ENCODE measurements at regions not wholly inside any gene's neighbourhood (a gene's known extent, or its start where the extent isn't known, plus 50 kb on each side); places are given as distances from the start of the nearest gene placed in this dataset.

DNA sequence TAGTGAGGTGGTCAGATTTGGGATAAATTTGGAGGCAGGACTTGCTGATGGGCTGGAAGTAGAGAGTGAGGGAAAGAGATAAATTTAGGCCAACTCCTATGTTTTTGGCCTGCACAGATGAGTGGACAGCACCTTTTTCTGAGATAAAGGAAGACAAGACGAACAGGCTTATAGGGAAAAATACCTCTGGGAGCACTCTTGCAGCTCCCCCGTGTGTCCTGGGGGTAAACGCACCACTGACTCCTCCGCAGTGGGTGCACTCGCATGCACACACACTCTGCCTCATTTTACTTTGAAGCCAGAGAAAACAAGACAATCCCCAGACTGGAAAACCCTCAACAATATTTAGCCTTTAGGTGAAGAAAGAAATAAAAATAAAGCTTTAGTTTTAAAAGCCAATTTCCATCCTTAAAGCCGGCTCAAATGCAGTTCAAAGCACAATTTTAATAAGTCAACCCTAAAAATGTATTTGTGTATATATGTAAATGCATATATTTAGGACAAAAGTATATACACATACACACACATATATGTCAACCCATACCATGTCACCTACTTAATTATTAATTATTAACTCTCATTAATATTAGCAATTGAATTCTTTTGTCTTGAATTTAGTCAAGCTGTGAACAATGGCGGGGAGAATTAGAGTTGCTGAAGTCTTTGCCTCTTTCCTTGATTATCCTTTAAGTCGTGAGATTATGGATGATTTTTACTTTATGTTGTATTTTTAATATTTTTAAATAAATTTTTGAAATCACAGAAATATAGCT is 341.8 kb downstream of the ZNF326 start:
- TF ChIP-seq, protein P1, sequence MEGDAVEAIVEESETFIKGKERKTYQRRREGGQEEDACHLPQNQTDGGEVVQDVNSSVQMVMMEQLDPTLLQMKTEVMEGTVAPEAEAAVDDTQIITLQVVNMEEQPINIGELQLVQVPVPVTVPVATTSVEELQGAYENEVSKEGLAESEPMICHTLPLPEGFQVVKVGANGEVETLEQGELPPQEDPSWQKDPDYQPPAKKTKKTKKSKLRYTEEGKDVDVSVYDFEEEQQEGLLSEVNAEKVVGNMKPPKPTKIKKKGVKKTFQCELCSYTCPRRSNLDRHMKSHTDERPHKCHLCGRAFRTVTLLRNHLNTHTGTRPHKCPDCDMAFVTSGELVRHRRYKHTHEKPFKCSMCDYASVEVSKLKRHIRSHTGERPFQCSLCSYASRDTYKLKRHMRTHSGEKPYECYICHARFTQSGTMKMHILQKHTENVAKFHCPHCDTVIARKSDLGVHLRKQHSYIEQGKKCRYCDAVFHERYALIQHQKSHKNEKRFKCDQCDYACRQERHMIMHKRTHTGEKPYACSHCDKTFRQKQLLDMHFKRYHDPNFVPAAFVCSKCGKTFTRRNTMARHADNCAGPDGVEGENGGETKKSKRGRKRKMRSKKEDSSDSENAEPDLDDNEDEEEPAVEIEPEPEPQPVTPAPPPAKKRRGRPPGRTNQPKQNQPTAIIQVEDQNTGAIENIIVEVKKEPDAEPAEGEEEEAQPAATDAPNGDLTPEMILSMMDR (IDR thresholded peaks at IDR 0.05) = no peak
- TF ChIP-seq RELA (CRISPR knock-in tag; IDR thresholded peaks at IDR 0.05; ENCODE audit: borderline replicate concordance) = no peak
- no peak for TF ChIP-seq FOXP4 (CRISPR knock-in tag; IDR thresholded peaks at IDR 0.05)
- TF ChIP-seq NFYB (CRISPR knock-in tag; conservative IDR thresholded peaks at IDR 0.05; ENCODE audit: low read depth) = no peak
- TF ChIP-seq PRDM15 (CRISPR knock-in tag; IDR thresholded peaks at IDR 0.05) = no peak
- TF ChIP-seq, protein P2, sequence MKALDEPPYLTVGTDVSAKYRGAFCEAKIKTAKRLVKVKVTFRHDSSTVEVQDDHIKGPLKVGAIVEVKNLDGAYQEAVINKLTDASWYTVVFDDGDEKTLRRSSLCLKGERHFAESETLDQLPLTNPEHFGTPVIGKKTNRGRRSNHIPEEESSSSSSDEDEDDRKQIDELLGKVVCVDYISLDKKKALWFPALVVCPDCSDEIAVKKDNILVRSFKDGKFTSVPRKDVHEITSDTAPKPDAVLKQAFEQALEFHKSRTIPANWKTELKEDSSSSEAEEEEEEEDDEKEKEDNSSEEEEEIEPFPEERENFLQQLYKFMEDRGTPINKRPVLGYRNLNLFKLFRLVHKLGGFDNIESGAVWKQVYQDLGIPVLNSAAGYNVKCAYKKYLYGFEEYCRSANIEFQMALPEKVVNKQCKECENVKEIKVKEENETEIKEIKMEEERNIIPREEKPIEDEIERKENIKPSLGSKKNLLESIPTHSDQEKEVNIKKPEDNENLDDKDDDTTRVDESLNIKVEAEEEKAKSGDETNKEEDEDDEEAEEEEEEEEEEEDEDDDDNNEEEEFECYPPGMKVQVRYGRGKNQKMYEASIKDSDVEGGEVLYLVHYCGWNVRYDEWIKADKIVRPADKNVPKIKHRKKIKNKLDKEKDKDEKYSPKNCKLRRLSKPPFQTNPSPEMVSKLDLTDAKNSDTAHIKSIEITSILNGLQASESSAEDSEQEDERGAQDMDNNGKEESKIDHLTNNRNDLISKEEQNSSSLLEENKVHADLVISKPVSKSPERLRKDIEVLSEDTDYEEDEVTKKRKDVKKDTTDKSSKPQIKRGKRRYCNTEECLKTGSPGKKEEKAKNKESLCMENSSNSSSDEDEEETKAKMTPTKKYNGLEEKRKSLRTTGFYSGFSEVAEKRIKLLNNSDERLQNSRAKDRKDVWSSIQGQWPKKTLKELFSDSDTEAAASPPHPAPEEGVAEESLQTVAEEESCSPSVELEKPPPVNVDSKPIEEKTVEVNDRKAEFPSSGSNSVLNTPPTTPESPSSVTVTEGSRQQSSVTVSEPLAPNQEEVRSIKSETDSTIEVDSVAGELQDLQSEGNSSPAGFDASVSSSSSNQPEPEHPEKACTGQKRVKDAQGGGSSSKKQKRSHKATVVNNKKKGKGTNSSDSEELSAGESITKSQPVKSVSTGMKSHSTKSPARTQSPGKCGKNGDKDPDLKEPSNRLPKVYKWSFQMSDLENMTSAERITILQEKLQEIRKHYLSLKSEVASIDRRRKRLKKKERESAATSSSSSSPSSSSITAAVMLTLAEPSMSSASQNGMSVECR (CRISPR knock-in tag; IDR thresholded peaks at IDR 0.05; ENCODE audit: borderline replicate concordance) = no peak
- no peak for TF ChIP-seq NR3C1 (CRISPR knock-in tag; conservative IDR thresholded peaks at IDR 0.05; ENCODE audit: low read depth)
- TF ChIP-seq ZNF416 (CRISPR knock-in tag; IDR thresholded peaks at IDR 0.05) = no peak
- no peak for TF ChIP-seq ATF2 (CRISPR knock-in tag; IDR thresholded peaks at IDR 0.05; ENCODE audit: borderline replicate concordance, low read depth)
- TF ChIP-seq ELF4 (CRISPR knock-in tag; IDR thresholded peaks at IDR 0.05; ENCODE audit: low read depth) = no peak
- TF ChIP-seq TCF7 (CRISPR knock-in tag; IDR thresholded peaks at IDR 0.05; ENCODE audit: low read depth) = no peak

All from WTC11 (cell line).